A549 (cell line): ENCODE measurements at regions not wholly inside any gene's neighbourhood (a gene's known extent, or its start where the extent isn't known, plus 50 kb on each side); places are given as distances from the start of the nearest gene placed in this dataset.

Source experiments
- ATAC-seq, 2 experiments: fragments of 200-7000 bp in 1 of 2; fragments of >200 bp in 1 of 2; cut with Nextera tagmentation in 1 of 2; cut with Tn5 transposase in 1 of 2; 3 replicates each; pipeline versions ENCODE4 v1.8.0 to v1.9.1; 2018 to 2020; ENCODE audit warnings: mild to moderate bottlenecking in 1 of 2, moderate library complexity in 1 of 2
- CTCF ChIA-PET: fragments of 300-600 bp; sonication (Branson Sonifier 250); formaldehyde crosslinking; extraction: SDS; loops from one replicate; lab custom pipeline; 2021; ENCODE audit warnings: antibody characterized with exemption, inconsistent platforms; lab: Yijun Ruan, JAX
- POLR2A ChIA-PET: fragments of 350-600 bp; formaldehyde crosslinking; extraction: SDS; loops from one replicate; lab custom pipeline; 2021; ENCODE audit warnings: antibody characterized with exemption, inconsistent platforms; lab: Yijun Ruan, JAX
- DNase-seq, 2 experiments: peaks; one replicate each; pipeline versions ENCODE4 v3.0.0 to v3.0.0-alpha.2; 2011 to 2016; ENCODE audit warnings: low read depth in 1 of 2, low spot score in 1 of 2
- FAIRE-seq: peaks from 2 replicates; lab custom pipeline; 2011; peaks lifted over from hg19 to GRCh38; lab: Jason Lieb, UNC
- H3K27ac ChIP-seq, 2 experiments: fragments of >200 bp; sonication (Bioruptor Twin); formaldehyde crosslinking; 3 replicates each; pipeline ENCODE4 v1.5.1; 2016 to 2017
- H3K4me1 ChIP-seq: fragments of >200 bp; sonication (Bioruptor Twin); formaldehyde crosslinking; 3 replicates; pipeline ENCODE4 v1.6.1; 2016
- H3K4me2 ChIP-seq: fragments of >200 bp; sonication (Bioruptor Twin); formaldehyde crosslinking; 3 replicates; pipeline ENCODE4 v1.6.1; 2016
- H3K4me3 ChIP-seq: fragments of >200 bp; sonication (Bioruptor Twin); formaldehyde crosslinking; 3 replicates; pipeline ENCODE4 v1.5.1; 2016
- H3K9me3 ChIP-seq: fragments of >200 bp; sonication (Bioruptor Twin); formaldehyde crosslinking; 3 replicates; pipeline ENCODE4 v1.6.1; 2016
- BHLHE40 ChIP-seq: IDR thresholded peaks from 2 replicates; pipeline ENCODE4 v1.6.1; 2012; ENCODE audit warnings: low read depth, low read length, inconsistent platforms
- CBX8 ChIP-seq: fragments of 200-600 bp; sonication (generic); IDR thresholded peaks from 2 replicates; pipeline ENCODE4 v1.6.1; 2016
- E2F6 ChIP-seq: IDR thresholded peaks from 2 replicates; pipeline ENCODE4 v1.6.1; 2012; ENCODE audit warnings: low read depth, borderline replicate concordance
- EP300 ChIP-seq, 2 experiments: fragments of >200 bp; sonication (Bioruptor Twin); formaldehyde crosslinking; IDR thresholded peaks; 2 replicates in 1 of 2; 3 replicates in 1 of 2; pipeline ENCODE4 v1.6.1; 2016 to 2017
- FOSB ChIP-seq: fragments of 250-450 bp; sonication (Bioruptor Pico); IDR thresholded peaks from 2 replicates; pipeline ENCODE4 v1.5.0; 2020; ENCODE audit warnings: mild to moderate bottlenecking, moderate library complexity
- FOXS1 ChIP-seq: fragments of 250-450 bp; sonication (Bioruptor Pico); IDR thresholded peaks from 2 replicates; pipeline ENCODE4 v1.5.0; 2020; ENCODE audit warnings: mild to moderate bottlenecking, moderate library complexity
- HES2 ChIP-seq: fragments of >200 bp; sonication (Bioruptor Twin); formaldehyde crosslinking; IDR thresholded peaks from 2 replicates; pipeline ENCODE4 v1.6.1; 2016
- HEYL ChIP-seq: fragments of 250-450 bp; sonication (Bioruptor Pico); IDR thresholded peaks from 2 replicates; pipeline ENCODE4 v1.8.0; 2021; ENCODE audit warnings: mild to moderate bottlenecking, moderate library complexity
- HMGXB4 ChIP-seq: fragments of 250-450 bp; sonication (Bioruptor Pico); IDR thresholded peaks from 2 replicates; pipeline ENCODE4 v1.5.0; 2021; ENCODE audit warnings: mild to moderate bottlenecking, moderate library complexity, borderline replicate concordance
- JUN ChIP-seq, 2 experiments: fragments of >200 bp; sonication (Bioruptor Twin); formaldehyde crosslinking; IDR thresholded peaks; 2 replicates in 1 of 2; 3 replicates in 1 of 2; pipeline ENCODE4 v1.6.1; 2016 to 2017
- KDM5A ChIP-seq: fragments of 200-600 bp; sonication (generic); IDR thresholded peaks from 2 replicates; pipeline ENCODE4 v1.6.1; 2016; ENCODE audit warnings: antibody characterized with exemption, mild to moderate bottlenecking
- MAX ChIP-seq: IDR thresholded peaks from 2 replicates; pipeline ENCODE4 v1.6.1; 2012
- MYC ChIP-seq: IDR thresholded peaks from 2 replicates; pipeline ENCODE4 v1.6.1; 2012; ENCODE audit warnings: mild to moderate bottlenecking, inconsistent platforms, low read length, improper control_type of control experiment, borderline replicate concordance
- RARB ChIP-seq: fragments of 250-450 bp; sonication (Bioruptor Pico); IDR thresholded peaks from 2 replicates; pipeline ENCODE4 v1.8.0; 2021; ENCODE audit warnings: mild to moderate bottlenecking, moderate library complexity
- RCOR1 ChIP-seq: fragments of 150-350 bp; IDR thresholded peaks from 2 replicates; pipeline ENCODE4 v1.6.1; 2014; ENCODE audit warnings: antibody characterized with exemption, low read length, low read depth
- REST ChIP-seq: fragments of 200-600 bp; sonication (generic); IDR thresholded peaks from 2 replicates; pipeline ENCODE4 v1.6.1; 2016; ENCODE audit warnings: antibody characterized with exemption, mild to moderate bottlenecking, moderate library complexity
- ZFP36 ChIP-seq: fragments of 450-650 bp; IDR thresholded peaks from 2 replicates; pipeline ENCODE4 v1.6.1; 2014; ENCODE audit warnings: borderline replicate concordance; ENCODE audit not compliant: partially characterized antibody
- ZNF302 ChIP-seq: fragments of 250-450 bp; sonication (Bioruptor Pico); IDR thresholded peaks from 2 replicates; pipeline ENCODE4 v1.9.0; 2021; ENCODE audit warnings: inconsistent platforms, mild to moderate bottlenecking, moderate library complexity
- WGBS: methylation state at CpG from one replicate; pipeline ENCODE4 v1.1.6; 2017; ENCODE audit errors: missing lambda C conversion rate; 5-methylcytosine and 5-hydroxymethylcytosine counted together

GRCh38 chr11:69418576-69419296 is 62.7 kb upstream of the LINC01488 start:
- no peak overlapping the region for H3K4me3 ChIP-seq
- no peak for FAIRE-seq
- DNase-seq = no peak
- WGBS = 86% methylated on average over 14 of the region's 14 CpGs
- ChIA-PET CTCF (interaction anchor here (1.0 kb wide), 1 partner anchor 123 kb away, joined by 3 read pairs; no protein-coding TSS in a partner anchor), POLR2A (no interaction called here)
- no peak for ATAC-seq
- H3K9me3 ChIP-seq = no peaks in the 10 kb centered on the region
- H3K4me1 ChIP-seq = peaks cover 21% of the 10 kb centered on the region
- no peak overlapping the region for H3K4me2 ChIP-seq
- peak overlapping the region in 1 of 2 experiments; percentile 98; a peak in 4 of 6 replicates for H3K27ac ChIP-seq
- TF ChIP-seq RARB (CRISPR knock-in tag) = no peak
- no peak for TF ChIP-seq ZNF302 (CRISPR knock-in tag)
- no peak for TF ChIP-seq MYC
- no peak for TF ChIP-seq KDM5A
- TF ChIP-seq CBX8 = no peak
- TF ChIP-seq BHLHE40 = no peak
- no peak for TF ChIP-seq RCOR1
- TF ChIP-seq JUN (IDR thresholded peaks at IDR 0.05) = no peak
- no peak for TF ChIP-seq REST
- TF ChIP-seq FOSB (CRISPR knock-in tag) = no peak
- no peak for TF ChIP-seq E2F6
- no peak for TF ChIP-seq MAX
- TF ChIP-seq ZFP36 = no peak
- no peak for TF ChIP-seq HES2
- no peak for TF ChIP-seq HMGXB4

- FAIRE-seq (no peak), DNase-seq (no peak)
Observed at GRCh38 chr11:69419662-69420395, 61.6 kb upstream of the LINC01488 start.

More at GRCh38 chr11:69419662-69420395, 61.6 kb upstream of the LINC01488 start:
- POLR2A ChIA-PET = interaction anchor here (1.0 to 1.2 kb wide), 3 partner anchors 77 to 122 kb away, joined by 3 read pairs; no protein-coding TSS in a partner anchor
- Histone ChIP-seq H3K27ac (peak overlapping the region; percentile 93 to 98), H3K9me3 (peaks cover 7% of the 10 kb centered on the region; the same call in 2 of the 3 replicates), H3K4me3 (no peak overlapping the region), H3K4me1 (peaks cover 21% of the 10 kb centered on the region), H3K4me2 (peak overlapping the region; percentile 45)
- no peak for TF ChIP-seq ZNF302 (CRISPR knock-in tag)
- no peak for TF ChIP-seq REST
- TF ChIP-seq EP300 (IDR thresholded peaks at IDR 0.05) = no peak
- no peak for TF ChIP-seq HEYL (CRISPR knock-in tag)
- no peak for TF ChIP-seq FOXS1 (CRISPR knock-in tag)
- 88% methylated on average over 20 of the region's 20 CpGs for WGBS
- ATAC-seq = no peak; a peak in 1 of 6 replicates
- CTCF ChIA-PET = interaction anchor here (0.7 to 1.0 kb wide), 2 partner anchors 18 to 124 kb away, joined by 3 read pairs; no protein-coding TSS in a partner anchor
